Stimulated activated CD4-positive, alpha-beta T cell treated with anti-CD3 and anti-CD28 coated beads, Interleukin-15, amount 100 ng/mL, for 1 hour (primary cell): ENCODE measurements at regions not wholly inside any gene's neighbourhood (a gene's known extent, or its start where the extent isn't known, plus 50 kb on each side); places are given as distances from the start of the nearest gene placed in this dataset.
"Not testable (repeated sequence)": the region's sequence is repeated elsewhere in the genome, so short reads cannot be mapped to it uniquely, and the experiment has no call there.

Source experiments
- DNase-seq, 2 donors: peaks; one replicate each; pipeline ENCODE4 v3.0.0-alpha.2; 2020; ENCODE audit warnings: low read depth in 1 of 2, low spot score in 1 of 2

GRCh38 chr12:131386781-131387180 is 324.1 kb upstream of the SFSWAP start:
- no peak for DNase-seq

- no peak for DNase-seq
These were observed 323.4 kb upstream of the SFSWAP start for GRCh38 chr12:131387281-131388163.

- DNase-seq: not testable (repeated sequence)
These were observed 322.5 kb upstream of the SFSWAP start for GRCh38 chr12:131388164-131389053.

- DNase-seq: no peak
These were observed 321.6 kb upstream of the SFSWAP start for GRCh38 chr12:131389054-131390013.

- no peak for DNase-seq
These were observed 320.2 kb upstream of the SFSWAP start for GRCh38 chr12:131390412-131391334.

- no peak for DNase-seq
These were observed 319.5 kb upstream of the SFSWAP start for GRCh38 chr12:131391399-131391798.

GRCh38 chr12:131394752-131395151 is 316.1 kb upstream of the SFSWAP start:
- not testable (repeated sequence) for DNase-seq

- not testable (repeated sequence) for DNase-seq
These were observed 315.6 kb upstream of the SFSWAP start for GRCh38 chr12:131395209-131395684.

- DNase-seq: no peak
These were observed 314.8 kb upstream of the SFSWAP start for GRCh38 chr12:131395971-131396573.

- DNase-seq: no peak
These were observed 313.3 kb upstream of the SFSWAP start for GRCh38 chr12:131397493-131398181.

GRCh38 chr12:131399000-131399399 is 311.9 kb upstream of the SFSWAP start:
- no peak for DNase-seq

GRCh38 chr12:131400668-131401294 is 310.1 kb upstream of the SFSWAP start:
- not testable (repeated sequence) for DNase-seq

GRCh38 chr12:131401907-131402633 is 308.8 kb upstream of the SFSWAP start:
- DNase-seq: not testable (repeated sequence)

GRCh38 chr12:131402781-131403396 is 308.0 kb upstream of the SFSWAP start:
- no peak for DNase-seq

GRCh38 chr12:131403676-131404075 is 307.2 kb upstream of the SFSWAP start:
- no peak for DNase-seq

- DNase-seq: no peak
These were observed 306.2 kb upstream of the SFSWAP start for GRCh38 chr12:131404705-131405104.
